WTC11 (cell line): ENCODE measurements at regions not wholly inside any gene's neighbourhood (a gene's known extent, or its start where the extent isn't known, plus 50 kb on each side); places are given as distances from the start of the nearest gene placed in this dataset.

ENCODE experiments used
- ATAC-seq: fragments of 200-7000 bp; cut with Tn5 transposase; 2 replicates; pipeline ENCODE4 v1.10.0; 2021; ENCODE audit warnings: mild to moderate bottlenecking, moderate library complexity
- CTCF ChIA-PET: fragments of 300-600 bp; sonication (Branson Sonifier 250); formaldehyde crosslinking; loops from one replicate; lab custom pipeline; 2021; ENCODE audit warnings: antibody characterized with exemption; lab: Charles Lee
- POLR2A ChIA-PET: fragments of 350-600 bp; sonication (Branson Sonifier 250); formaldehyde crosslinking; loops from one replicate; lab custom pipeline; 2021; ENCODE audit warnings: antibody characterized with exemption; lab: Charles Lee
- DNase-seq: peaks from one replicate; pipeline ENCODE4 v3.0.0; 2021; ENCODE audit warnings: low spot score
- H3K27ac Mint-ChIP-seq: 2 replicates; pipeline ENCODE4 v1.8.0; 2021; ENCODE audit warnings: mixed read lengths
- H3K27me3 Mint-ChIP-seq: 2 replicates; pipeline ENCODE4 v1.8.0; 2021; ENCODE audit warnings: low read depth, mild to moderate bottlenecking, moderate library complexity, mixed read lengths
- H3K36me3 Mint-ChIP-seq: 2 replicates; pipeline ENCODE4 v1.8.0; 2021; ENCODE audit warnings: mixed read lengths
- H3K4me1 Mint-ChIP-seq: 2 replicates; pipeline ENCODE4 v1.8.0; 2022; ENCODE audit warnings: mixed read lengths
- H3K4me3 Mint-ChIP-seq: 2 replicates; pipeline ENCODE4 v1.8.0; 2021; ENCODE audit warnings: mild to moderate bottlenecking, moderate library complexity, mixed read lengths
- H3K9me3 Mint-ChIP-seq: 2 replicates; pipeline ENCODE4 v1.8.0; 2021; ENCODE audit warnings: mixed read lengths
- ATF6 ChIP-seq: sonication (generic); formaldehyde crosslinking; IDR thresholded peaks from 2 replicates; pipeline ENCODE4 v1.8.1; 2023; ENCODE audit warnings: mild to moderate bottlenecking, missing genetic modification reagents
- CREM ChIP-seq: sonication (generic); formaldehyde crosslinking; IDR thresholded peaks from 2 replicates; pipeline ENCODE4 v1.8.1; 2022; ENCODE audit warnings: mild to moderate bottlenecking, missing genetic modification reagents, moderate library complexity
- ELF4 ChIP-seq: sonication (generic); formaldehyde crosslinking; IDR thresholded peaks from 2 replicates; pipeline ENCODE4 v1.8.1; 2022; ENCODE audit warnings: low read depth, mild to moderate bottlenecking, moderate library complexity, missing genetic modification reagents
- FOXK1 ChIP-seq: sonication (generic); formaldehyde crosslinking; IDR thresholded peaks from 2 replicates; pipeline ENCODE4 v1.8.0; 2022; ENCODE audit warnings: mild to moderate bottlenecking, moderate library complexity, missing genetic modification reagents
- FOXP4 ChIP-seq: sonication (generic); formaldehyde crosslinking; IDR thresholded peaks from 2 replicates; pipeline ENCODE4 v1.8.0; 2022; ENCODE audit warnings: mild to moderate bottlenecking, missing genetic modification reagents
- GTF2I ChIP-seq: fragments of 250-450 bp; sonication (Bioruptor Pico); conservative IDR thresholded peaks from 2 replicates; pipeline ENCODE4 v1.4.0; 2021; ENCODE audit warnings: mild to moderate bottlenecking
- HMGXB4 ChIP-seq: sonication (generic); formaldehyde crosslinking; IDR thresholded peaks from 2 replicates; pipeline ENCODE4 v1.8.1; 2023; ENCODE audit warnings: mild to moderate bottlenecking, moderate library complexity, missing genetic modification reagents
- MXD4 ChIP-seq: fragments of 250-450 bp; sonication (Bioruptor Pico); IDR thresholded peaks from 2 replicates; pipeline ENCODE4 v1.8.0; 2021; ENCODE audit warnings: mild to moderate bottlenecking, moderate library complexity, borderline replicate concordance
- NFATC4 ChIP-seq: fragments of 250-450 bp; sonication (Bioruptor Pico); IDR thresholded peaks from 2 replicates; pipeline ENCODE4 v1.9.0; 2021; ENCODE audit warnings: mild to moderate bottlenecking
- NR2C2 ChIP-seq: sonication (generic); formaldehyde crosslinking; IDR thresholded peaks from 2 replicates; pipeline ENCODE4 v1.8.0; 2022; ENCODE audit warnings: mild to moderate bottlenecking, missing genetic modification reagents
- OVOL2 ChIP-seq: fragments of 250-450 bp; sonication (Bioruptor Pico); IDR thresholded peaks from 2 replicates; pipeline ENCODE4 v1.9.0; 2021; ENCODE audit warnings: mild to moderate bottlenecking, borderline replicate concordance
- SOX15 ChIP-seq: fragments of 250-450 bp; sonication (Bioruptor Pico); IDR thresholded peaks from 2 replicates; pipeline ENCODE4 v1.9.0; 2021; ENCODE audit warnings: mild to moderate bottlenecking
- USF2 ChIP-seq: sonication (generic); formaldehyde crosslinking; IDR thresholded peaks from 2 replicates; pipeline ENCODE4 v1.8.1; 2023; ENCODE audit warnings: mild to moderate bottlenecking, missing genetic modification reagents, moderate library complexity
- ZBTB21 ChIP-seq: sonication (generic); formaldehyde crosslinking; IDR thresholded peaks from 2 replicates; pipeline ENCODE4 v1.8.1; 2023; ENCODE audit warnings: mild to moderate bottlenecking, missing genetic modification reagents, borderline replicate concordance
- ZNF263 ChIP-seq: sonication (generic); formaldehyde crosslinking; IDR thresholded peaks from 2 replicates; pipeline ENCODE4 v1.8.1; 2022; ENCODE audit warnings: low read depth, mild to moderate bottlenecking, moderate library complexity, missing genetic modification reagents
- ZNF281 ChIP-seq: sonication (generic); formaldehyde crosslinking; IDR thresholded peaks from 2 replicates; pipeline ENCODE4 v1.8.0; 2023; ENCODE audit warnings: mild to moderate bottlenecking, missing genetic modification reagents

GRCh38 chr11:126113515-126113957, 50.9 kb upstream of the CDON start:
- H3K27ac Mint-ChIP-seq: no peak overlapping the region
- POLR2A ChIA-PET: interaction anchor here (1.2 kb wide), 1 partner anchor 10 kb away, joined by 3 read pairs; no protein-coding TSS in a partner anchor
- H3K9me3 Mint-ChIP-seq: no peaks in the 10 kb centered on the region
- ATAC-seq (peak; percentile 30; the same call in 1 of the 2 replicates), DNase-seq (no peak)
- CTCF ChIA-PET: interaction anchor here (1.3 kb wide), 1 partner anchor 9 kb away, joined by 7 read pairs; no protein-coding TSS in a partner anchor
- TF ChIP-seq USF2 (no peak), SOX15 (CRISPR knock-in tag) (no peak), HMGXB4 (CRISPR knock-in tag) (no peak), ATF6 (CRISPR knock-in tag) (no peak), OVOL2 (CRISPR knock-in tag) (no peak), GTF2I (CRISPR knock-in tag) (no peak), ELF4 (CRISPR knock-in tag) (no peak), NR2C2 (CRISPR knock-in tag) (no peak), FOXK1 (no peak), ZNF281 (CRISPR knock-in tag) (no peak), FOXP4 (no peak)
- peaks cover 11% of the 10 kb centered on the region for H3K4me1 Mint-ChIP-seq
- no peaks in the 10 kb centered on the region for H3K27me3 Mint-ChIP-seq
- no peaks in the 10 kb centered on the region for H3K36me3 Mint-ChIP-seq
- no peak overlapping the region for H3K4me3 Mint-ChIP-seq

GRCh38 chr11:126113012-126113411, 50.3 kb upstream of the CDON start:
- POLR2A ChIA-PET: interaction anchor here (1.2 kb wide), 1 partner anchor 9 kb away, joined by 3 read pairs; no protein-coding TSS in a partner anchor
- no peak overlapping the region for H3K27ac Mint-ChIP-seq
- no peak overlapping the region for H3K4me3 Mint-ChIP-seq

GRCh38 chr11:126112547-126112946, 49.9 kb upstream of the CDON start:
- ATAC-seq (no peak), DNase-seq (no peak)
- peaks cover 11% of the 10 kb centered on the region for H3K4me1 Mint-ChIP-seq
- H3K27ac Mint-ChIP-seq: no peak overlapping the region
- TF ChIP-seq ZBTB21 (CRISPR knock-in tag) (no peak), CREM (no peak), MXD4 (CRISPR knock-in tag) (no peak), ELF4 (CRISPR knock-in tag) (no peak), ZNF263 (no peak)
- ChIA-PET CTCF (no interaction called here), POLR2A (no interaction called here)
- 0 out of 2 replicates have a peak, but pooled peaks cover 3% of the 10 kb centered on the region for H3K9me3 Mint-ChIP-seq
- no peaks in the 10 kb centered on the region for H3K27me3 Mint-ChIP-seq
- no peaks in the 10 kb centered on the region for H3K36me3 Mint-ChIP-seq
- H3K4me3 Mint-ChIP-seq: no peak overlapping the region

More at GRCh38 chr11:126113012-126113411, 50.3 kb upstream of the CDON start:
- CTCF ChIA-PET: interaction anchor here (1.3 kb wide), 1 partner anchor 8 kb away, joined by 7 read pairs; no protein-coding TSS in a partner anchor
- H3K9me3 Mint-ChIP-seq: no peaks in the 10 kb centered on the region
- no peaks in the 10 kb centered on the region for H3K27me3 Mint-ChIP-seq
- H3K36me3 Mint-ChIP-seq: no peaks in the 10 kb centered on the region
- no peak for ATAC-seq
- no peak for DNase-seq
- H3K4me1 Mint-ChIP-seq: peaks cover 11% of the 10 kb centered on the region
- TF ChIP-seq NFATC4 (CRISPR knock-in tag) (no peak), ZNF263 (no peak)
